GM23338 (cell line): ENCODE measurements at regions not wholly inside any gene's neighbourhood (a gene's known extent, or its start where the extent isn't known, plus 50 kb on each side); places are given as distances from the start of the nearest gene placed in this dataset.

ENCODE experiments used
- ATAC-seq: fragments of 200-7000 bp; cut with Tn5 transposase; 3 replicates; pipeline ENCODE4 v1.9.1; 2020
- DNase-seq: peaks from one replicate; pipeline ENCODE4 v3.0.0-alpha.2; 2015; ENCODE audit warnings: low spot score
- H2AFZ ChIP-seq: fragments of 200-600 bp; sonication (generic); 2 replicates; pipeline ENCODE4 v1.8.0; 2016; ENCODE audit warnings: antibody characterized with exemption, mild to moderate bottlenecking, moderate library complexity
- H3F3A ChIP-seq: fragments of 200-600 bp; sonication (generic); replicated peaks from 2 replicates; pipeline ENCODE4 v1.8.0; 2017; ENCODE audit warnings: antibody characterized with exemption, mixed run types, low read depth
- H3K27ac ChIP-seq: fragments of 200-600 bp; sonication (generic); 2 replicates; pipeline ENCODE4 v1.6.1; 2016; ENCODE audit warnings: low read depth
- H3K27me3 ChIP-seq: fragments of 200-600 bp; sonication (generic); 2 replicates; pipeline ENCODE4 v1.8.0; 2016; ENCODE audit warnings: mild to moderate bottlenecking, mixed run types, moderate library complexity; ENCODE audit not compliant: insufficient read depth
- H3K36me3 ChIP-seq: fragments of 200-600 bp; sonication (generic); 2 replicates; pipeline ENCODE4 v1.8.0; 2016; ENCODE audit warnings: mild to moderate bottlenecking; ENCODE audit not compliant: insufficient read depth
- H3K4me1 ChIP-seq: fragments of 200-600 bp; sonication (generic); 2 replicates; pipeline ENCODE4 v1.8.0; 2016; ENCODE audit warnings: mild to moderate bottlenecking, moderate library complexity; ENCODE audit not compliant: insufficient read depth
- H3K4me2 ChIP-seq: fragments of 200-600 bp; sonication (generic); 2 replicates; pipeline ENCODE4 v1.7.1; 2017; ENCODE audit warnings: mixed run types
- H3K4me3 ChIP-seq: fragments of 200-600 bp; sonication (generic); 2 replicates; pipeline ENCODE4 v1.6.1; 2016; ENCODE audit warnings: mixed run types
- H3K79me2 ChIP-seq: fragments of 200-600 bp; sonication (generic); replicated peaks from 2 replicates; pipeline ENCODE4 v1.8.0; 2017; ENCODE audit warnings: mild to moderate bottlenecking; ENCODE audit not compliant: insufficient read depth
- H3K9me2 ChIP-seq: fragments of 200-600 bp; sonication (generic); 2 replicates; pipeline ENCODE4 v1.8.0; 2017; ENCODE audit not compliant: insufficient read depth
- H4K20me1 ChIP-seq: fragments of 200-600 bp; sonication (generic); replicated peaks from 2 replicates; pipeline ENCODE4 v1.8.0; 2017; ENCODE audit warnings: mild to moderate bottlenecking; ENCODE audit not compliant: insufficient read depth
- H3K27ac Mint-ChIP-seq: 2 replicates; pipeline ENCODE4 v1.8.0; 2020; ENCODE audit warnings: inconsistent platforms, mild to moderate bottlenecking, moderate library complexity, mixed read lengths
- H3K27me3 Mint-ChIP-seq: 3 replicates; pipeline ENCODE4 v1.8.0; 2022; ENCODE audit warnings: low read depth, mild to moderate bottlenecking, moderate library complexity, mixed read lengths, inconsistent platforms; ENCODE audit not compliant: insufficient read depth, poor library complexity
- H3K36me3 Mint-ChIP-seq: 3 replicates; pipeline ENCODE4 v1.8.0; 2021; ENCODE audit warnings: low read depth, mild to moderate bottlenecking, inconsistent platforms, moderate library complexity, mixed read lengths
- H3K4me1 Mint-ChIP-seq: 3 replicates; pipeline ENCODE4 v1.8.0; 2020; ENCODE audit warnings: mild to moderate bottlenecking, inconsistent platforms, mixed read lengths
- H3K4me3 Mint-ChIP-seq: 3 replicates; pipeline ENCODE4 v1.8.0; 2021; ENCODE audit warnings: moderate library complexity, mild to moderate bottlenecking, inconsistent platforms, mixed read lengths
- H3K9me3 Mint-ChIP-seq: 3 replicates; pipeline ENCODE4 v1.8.0; 2020; ENCODE audit warnings: moderate library complexity, mild to moderate bottlenecking, inconsistent platforms, mixed read lengths
- CREB1 ChIP-seq: fragments of 250-450 bp; sonication (Bioruptor Pico); IDR thresholded peaks from 2 replicates; pipeline ENCODE4 v1.5.0; 2020; ENCODE audit warnings: low read depth, mild to moderate bottlenecking, moderate library complexity
- CTCF ChIP-seq, 2 experiments: fragments of 200-600 bp in 1 of 2; sonication (generic) in 1 of 2; conservative IDR thresholded peaks; 2 replicates each; pipeline versions ENCODE4 v1.5.1 to v1.6.1; 2016 to 2017; ENCODE audit warnings: antibody characterized with exemption in 2 of 2, low read depth in 2 of 2, mild to moderate bottlenecking in 2 of 2, moderate library complexity in 1 of 2
- ETS1 ChIP-seq: IDR thresholded peaks from 2 replicates; pipeline ENCODE4 v1.6.1; 2016; ENCODE audit warnings: antibody characterized with exemption
- JUNB ChIP-seq: IDR thresholded peaks from one replicate; pipeline ENCODE4 v1.6.1; 2016; ENCODE audit warnings: antibody characterized with exemption; ENCODE audit not compliant: unreplicated experiment
- NANOG ChIP-seq: IDR thresholded peaks from 2 replicates; pipeline ENCODE4 v1.6.1; 2016; ENCODE audit warnings: antibody characterized with exemption, borderline replicate concordance
- ZNF462 ChIP-seq: fragments of 250-450 bp; sonication (Bioruptor Pico); IDR thresholded peaks from 2 replicates; pipeline ENCODE4 v1.5.0; 2020; ENCODE audit warnings: mild to moderate bottlenecking, moderate library complexity

GRCh38 chr6:67814262-67814661 lies 820.8 kb upstream of the ADGRB3 start:
- no peaks in the 10 kb centered on the region for H3K79me2 ChIP-seq
- Mint-ChIP-seq H3K4me1 (no peaks in the 10 kb centered on the region), H3K36me3 (peaks cover 35% of the 10 kb centered on the region), H3K27me3 (peaks cover 2% of the 10 kb centered on the region), H3K9me3 (peaks cover 43% of the 10 kb centered on the region), H3K27ac (no peak overlapping the region), H3K4me3 (no peak overlapping the region)
- no peak overlapping the region for H3K4me2 ChIP-seq
- no peaks in the 10 kb centered on the region; the same call in 1 of the 2 replicates for H3K9me2 ChIP-seq
- ATAC-seq, result no peak
- peaks cover 10% of the 10 kb centered on the region for H3K36me3 ChIP-seq
- no peak overlapping the region for H2AFZ ChIP-seq
- no peak for DNase-seq
- H3K27me3 ChIP-seq, result no peaks in the 10 kb centered on the region
- H3K4me3 ChIP-seq, result no peak overlapping the region
- no peaks in the 10 kb centered on the region for H3F3A ChIP-seq
- H3K4me1 ChIP-seq, result no peaks in the 10 kb centered on the region
- no peaks in the 10 kb centered on the region for H4K20me1 ChIP-seq
- no peak overlapping the region for H3K27ac ChIP-seq
- TF ChIP-seq ZNF462 (CRISPR knock-in tag), result no peak
- no peak for TF ChIP-seq CTCF (conservative IDR thresholded peaks at IDR 0.05; ENCODE audit: low read depth in 2 of 2)
- TF ChIP-seq CREB1 (CRISPR knock-in tag), result no peak
- no peak for TF ChIP-seq ETS1
- no peak for TF ChIP-seq JUNB
- TF ChIP-seq NANOG, result no peak
